GM19438 (cell line): ENCODE measurements at regions not wholly inside any gene's neighbourhood (a gene's known extent, or its start where the extent isn't known, plus 50 kb on each side); places are given as distances from the start of the nearest gene placed in this dataset.

Experiments used
- ATAC-seq: cut with Tn5 transposase; IDR thresholded peaks from one replicate; pipeline ENCODE4 v1.9.1; 2021; ENCODE audit warnings: low read depth; ENCODE audit not compliant: unreplicated experiment

GRCh38 chr2:832635-833034 is 118.0 kb upstream of the SNTG2 start:
- no peak for ATAC-seq

GRCh38 chr2:831622-832021 is 119.0 kb upstream of the SNTG2 start:
- no peak for ATAC-seq

GRCh38 chr2:831225-831536 is 119.5 kb upstream of the SNTG2 start:
- no peak for ATAC-seq

GRCh38 chr2:830419-831224 is 120.0 kb upstream of the SNTG2 start:
- no peak for ATAC-seq

- no peak for ATAC-seq
Observed at GRCh38 chr2:829047-829446, 121.6 kb upstream of the SNTG2 start.

GRCh38 chr2:824954-825353 is 125.7 kb upstream of the SNTG2 start:
- ATAC-seq, result no peak

- ATAC-seq, result no peak
Observed at GRCh38 chr2:824524-824923, 126.1 kb upstream of the SNTG2 start.

GRCh38 chr2:821546-821945 is 129.1 kb upstream of the SNTG2 start:
- no peak for ATAC-seq

GRCh38 chr2:819601-820000 is 131.0 kb upstream of the SNTG2 start:
- ATAC-seq, result no peak

- no peak for ATAC-seq
Observed at GRCh38 chr2:819121-819520, 131.5 kb upstream of the SNTG2 start.

- no peak for ATAC-seq
Observed at GRCh38 chr2:817336-818015, 133.2 kb upstream of the SNTG2 start.

GRCh38 chr2:816278-816677 is 134.4 kb upstream of the SNTG2 start:
- ATAC-seq, result no peak

- no peak for ATAC-seq
Observed at GRCh38 chr2:810397-810796, 133.2 kb upstream of the TMEM18 start.

- ATAC-seq, result no peak
Observed at GRCh38 chr2:807300-807699, 130.1 kb upstream of the TMEM18 start.

- ATAC-seq, result no peak
Observed at GRCh38 chr2:805664-806063, 128.5 kb upstream of the TMEM18 start.

GRCh38 chr2:797993-798392 is 120.8 kb upstream of the TMEM18 start:
- ATAC-seq, result no peak

GRCh38 chr2:797556-797955 is 120.3 kb upstream of the TMEM18 start:
- ATAC-seq, result no peak

GRCh38 chr2:796141-796985 is 119.2 kb upstream of the TMEM18 start:
- no peak for ATAC-seq

GRCh38 chr2:795531-796041 is 118.4 kb upstream of the TMEM18 start:
- ATAC-seq, result no peak

GRCh38 chr2:794554-795241 is 117.5 kb upstream of the TMEM18 start:
- no peak for ATAC-seq

GRCh38 chr2:793236-793635 is 116.0 kb upstream of the TMEM18 start:
- no peak for ATAC-seq
